Heart right ventricle (tissue), 16 donors: ENCODE measurements at regions not wholly inside any gene's neighbourhood (a gene's known extent, or its start where the extent isn't known, plus 50 kb on each side); places are given as distances from the start of the nearest gene placed in this dataset.

Experiments used
- ATAC-seq, 8 donors: fragments of 200-7000 bp; cut with Tn5 transposase; one replicate each; pipeline ENCODE4 v1.9.1; 2020; ENCODE audit warnings: mild to moderate bottlenecking in 8 of 8, moderate library complexity in 8 of 8, moderate number of reproducible peaks in 1 of 8
- DNase-seq, 2 donors: peaks; one replicate each; pipeline ENCODE4 v3.0.0-alpha.2; 2020
- H3K27ac ChIP-seq, 10 donors: fragments of 200-600 bp; sonication (generic) in 2 of 10; one replicate each; pipeline versions ENCODE4 v1.5.0 to v1.8.0; 2020 to 2022; ENCODE audit warnings: mild to moderate bottlenecking in 3 of 10
- H3K27me3 ChIP-seq, 7 donors: fragments of 200-600 bp; one replicate each; pipeline ENCODE4 v1.8.0; 2021 to 2022; ENCODE audit warnings: mild to moderate bottlenecking in 2 of 7
- H3K36me3 ChIP-seq, 9 donors: fragments of 200-600 bp; sonication (generic) in 1 of 9; one replicate each; pipeline versions ENCODE4 v1.5.0 to v1.8.0; 2020 to 2022; ENCODE audit warnings: mild to moderate bottlenecking in 2 of 9
- H3K4me1 ChIP-seq, 9 donors: fragments of 200-600 bp; sonication (generic) in 1 of 9; one replicate each; pipeline versions ENCODE4 v1.5.0 to v1.8.0; 2020 to 2022; ENCODE audit warnings: mild to moderate bottlenecking in 4 of 9
- H3K4me3 ChIP-seq, 10 donors: fragments of 200-600 bp; sonication (generic) in 2 of 10; one replicate each; pipeline versions ENCODE4 v1.5.0 to v1.8.0; 2020 to 2022; ENCODE audit warnings: mild to moderate bottlenecking in 7 of 10, moderate library complexity in 2 of 10
- H3K9me3 ChIP-seq, 11 donors: fragments of 200-600 bp in 10 of 11; sonication (generic) in 2 of 11; one replicate each; pipeline versions ENCODE4 v1.5.0 to v1.8.0; 2013 to 2022; ENCODE audit warnings: mild to moderate bottlenecking in 2 of 11, control low read depth in 1 of 11, moderate library complexity in 1 of 11
- WGBS, 2 donors: extraction: QIAGEN DNeasy Blood & Tissue Kit; methylation state at CpG; one replicate each; pipeline ENCODE4 v1.1.7; 2013; ENCODE audit warnings: inconsistent platforms in 1 of 2; 5-methylcytosine and 5-hydroxymethylcytosine counted together
- intact Hi-C, 10 donors: fragments of 100-400 bp; cut with DNase I; formaldehyde crosslinking; loops; one replicate each; pipeline versions ENCODE4 v1.11.1 to v1.14.2; 2022
- TF ChIP-seq, protein P1 (sequence below), 9 donors: fragments of 200-600 bp; sonication (generic) in 2 of 9; IDR thresholded peaks; one replicate each; pipeline versions ENCODE4 v1.5.0 to v1.8.0; 2021 to 2022; ENCODE audit warnings: antibody characterized with exemption in 9 of 9, mild to moderate bottlenecking in 5 of 9, moderate library complexity in 1 of 9
- donor health status: Arrhythmogenic right ventricular cardiomyopathy.
- donor health status: ischemic (EF 13 %, LVEDD 7.1; RV severe dilation, severe dysfunction).
- donor health status: healthy with polysubstance abuse.
- donor health status: DM: no; HTN: yes; CAD: no.
- donor health status: DM: no; HTN: no; CAD: no.
- donor health status: ischemic (EF 25% LVEDD 6.9; RV normal size, moderate dysfunction).
- donor health status: ischemic (EF 25% LVEDD 5.7; RV mildly dilated, moderate dysfunction).
- donor health status: healthy.
- donor health status: DM: yes; HTN: yes; CAD: no.
- donor health status: Ischemic cardiomyopathy.
- donor health status: ischemic (EF 35%, LVEDD 5.7; RV mildly dilated, moderate dysfunction).
- donor health status: nonischemic (EF 11% LVEDD 7.7; RV severe dilation, severe dysfunction).
- donor health status: DM: yes; HTN: yes; CAD: no.
- donor health status: PGD.
- donor health status: ischemic (EF 29% LVEDD 5.4; RV normal size, mild dysfunction).
- donor health status: nonischemic (EF 23%, LVEDD 6.1; RV moderate dilation, normal function).

DNA sequence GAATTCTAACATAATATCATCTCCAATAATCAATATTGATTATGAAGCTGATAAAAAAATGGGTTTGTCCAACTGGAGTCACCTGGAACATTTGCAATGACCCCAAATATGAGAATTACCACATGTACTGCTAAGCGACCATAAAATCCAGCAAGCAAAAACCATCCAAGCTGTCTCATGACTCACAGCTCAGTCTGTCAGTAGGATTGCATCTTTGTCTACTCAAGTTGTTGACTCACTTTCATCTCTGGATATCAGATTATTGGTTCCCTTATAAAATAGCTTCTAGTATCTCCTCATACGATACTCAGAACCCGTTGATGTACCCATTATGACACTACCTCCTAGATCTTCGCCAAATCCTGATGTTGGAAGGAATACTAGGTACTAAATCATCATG, 209.8 kb upstream of the ATP11B start:
- Histone ChIP-seq H3K4me3 (no peak overlapping the region), H3K4me1 (no peaks in the 10 kb centered on the region), H3K9me3 (peaks cover 0 to 9% (median 0%) of the 10 kb centered on the region in 11 donors), H3K27me3 (no peaks in the 10 kb centered on the region), H3K27ac (no peak overlapping the region), H3K36me3 (no peaks in the 10 kb centered on the region)
- 76 to 86% methylated on average over 4 of the region's 4 CpGs for WGBS, 2 donors
- intact Hi-C loops = no loop called here
- no peak for DNase-seq
- ATAC-seq = no peak
- TF ChIP-seq, protein P1, sequence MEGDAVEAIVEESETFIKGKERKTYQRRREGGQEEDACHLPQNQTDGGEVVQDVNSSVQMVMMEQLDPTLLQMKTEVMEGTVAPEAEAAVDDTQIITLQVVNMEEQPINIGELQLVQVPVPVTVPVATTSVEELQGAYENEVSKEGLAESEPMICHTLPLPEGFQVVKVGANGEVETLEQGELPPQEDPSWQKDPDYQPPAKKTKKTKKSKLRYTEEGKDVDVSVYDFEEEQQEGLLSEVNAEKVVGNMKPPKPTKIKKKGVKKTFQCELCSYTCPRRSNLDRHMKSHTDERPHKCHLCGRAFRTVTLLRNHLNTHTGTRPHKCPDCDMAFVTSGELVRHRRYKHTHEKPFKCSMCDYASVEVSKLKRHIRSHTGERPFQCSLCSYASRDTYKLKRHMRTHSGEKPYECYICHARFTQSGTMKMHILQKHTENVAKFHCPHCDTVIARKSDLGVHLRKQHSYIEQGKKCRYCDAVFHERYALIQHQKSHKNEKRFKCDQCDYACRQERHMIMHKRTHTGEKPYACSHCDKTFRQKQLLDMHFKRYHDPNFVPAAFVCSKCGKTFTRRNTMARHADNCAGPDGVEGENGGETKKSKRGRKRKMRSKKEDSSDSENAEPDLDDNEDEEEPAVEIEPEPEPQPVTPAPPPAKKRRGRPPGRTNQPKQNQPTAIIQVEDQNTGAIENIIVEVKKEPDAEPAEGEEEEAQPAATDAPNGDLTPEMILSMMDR (IDR thresholded peaks at IDR 0.05) = no peak

DNA sequence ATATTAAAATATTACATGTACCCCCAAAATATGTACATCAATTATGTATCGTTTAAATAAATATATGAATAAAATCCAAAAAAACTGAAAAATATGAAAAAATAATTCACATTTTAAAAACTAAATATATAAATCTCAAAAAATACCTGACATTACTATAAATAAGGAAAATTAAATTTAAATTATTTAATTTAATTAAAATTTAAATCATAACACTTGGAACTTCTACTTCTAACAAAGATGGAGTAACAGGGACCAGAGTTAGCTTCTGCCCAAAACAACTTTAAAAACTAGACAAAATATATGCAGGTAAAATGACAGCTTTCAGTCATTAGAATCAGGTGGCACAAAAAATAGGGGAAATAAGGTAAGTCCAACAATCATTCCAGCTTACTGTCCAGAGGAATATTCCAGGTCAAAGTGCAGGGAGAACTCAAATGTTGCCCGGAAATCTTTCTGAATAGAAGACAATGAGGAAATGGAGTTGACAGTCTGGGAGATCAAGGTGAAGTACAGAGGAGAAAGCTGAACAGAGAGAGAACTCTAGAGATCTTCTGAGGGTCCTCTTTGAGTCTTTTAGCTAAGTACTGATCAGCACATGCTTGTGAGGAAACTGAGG, 207.7 kb upstream of the ATP11B start:
- TF ChIP-seq, protein P1 (IDR thresholded peaks at IDR 0.05) = no peak

DNA sequence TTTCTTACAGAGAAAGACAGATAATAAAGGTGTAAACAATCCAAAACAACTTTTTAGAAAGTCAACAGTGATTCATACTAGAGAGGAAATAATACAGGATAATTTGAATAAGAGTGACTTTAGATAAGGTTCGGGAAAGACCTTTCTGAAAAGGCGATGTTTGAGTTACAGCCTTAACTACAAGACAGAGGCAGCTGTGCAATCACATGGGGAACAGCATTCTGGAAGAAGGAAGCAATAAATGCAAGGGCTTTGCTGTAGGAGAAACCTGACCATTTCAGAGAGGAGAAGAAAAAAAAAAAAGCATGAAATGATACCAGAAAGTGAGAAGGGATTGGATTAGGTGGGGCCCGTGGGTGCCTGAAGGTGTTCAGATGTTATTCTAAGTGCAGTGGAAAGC, 200.6 kb upstream of the ATP11B start:
- no peaks in the 10 kb centered on the region for H3K4me1 ChIP-seq
- H3K27ac ChIP-seq = no peak overlapping the region
- TF ChIP-seq, protein P1 (IDR thresholded peaks at IDR 0.05) = no peak
- H3K36me3 ChIP-seq = no peaks in the 10 kb centered on the region
- peaks cover 0 to 7% (median 0%) of the 10 kb centered on the region in 11 donors for H3K9me3 ChIP-seq
- no peak for ATAC-seq
- WGBS, 2 donors = 80 to 86% methylated on average over 3 of the region's 3 CpGs
- intact Hi-C loops = loop anchor here in 1 of 10 donors (5.0 kb wide), 1 partner anchor 1705 kb away; no protein-coding TSS in a partner anchor
- peaks cover 0 to 3% (median 0%) of the 10 kb centered on the region in 7 donors for H3K27me3 ChIP-seq
- DNase-seq = no peak
- H3K4me3 ChIP-seq = no peak overlapping the region

More for the DNA sequence above, 207.7 kb upstream of the ATP11B start:
- Histone ChIP-seq H3K4me3 (no peak overlapping the region), H3K4me1 (no peaks in the 10 kb centered on the region), H3K27ac (no peak overlapping the region), H3K27me3 (no peaks in the 10 kb centered on the region), H3K36me3 (no peaks in the 10 kb centered on the region), H3K9me3 (peaks cover 0 to 7% (median 0%) of the 10 kb centered on the region in 11 donors)
- ATAC-seq = no peak
- intact Hi-C loops = no loop called here
- no peak for DNase-seq
- WGBS, 2 donors = 74 to 78% methylated on average over 2 of the region's 2 CpGs

DNA sequence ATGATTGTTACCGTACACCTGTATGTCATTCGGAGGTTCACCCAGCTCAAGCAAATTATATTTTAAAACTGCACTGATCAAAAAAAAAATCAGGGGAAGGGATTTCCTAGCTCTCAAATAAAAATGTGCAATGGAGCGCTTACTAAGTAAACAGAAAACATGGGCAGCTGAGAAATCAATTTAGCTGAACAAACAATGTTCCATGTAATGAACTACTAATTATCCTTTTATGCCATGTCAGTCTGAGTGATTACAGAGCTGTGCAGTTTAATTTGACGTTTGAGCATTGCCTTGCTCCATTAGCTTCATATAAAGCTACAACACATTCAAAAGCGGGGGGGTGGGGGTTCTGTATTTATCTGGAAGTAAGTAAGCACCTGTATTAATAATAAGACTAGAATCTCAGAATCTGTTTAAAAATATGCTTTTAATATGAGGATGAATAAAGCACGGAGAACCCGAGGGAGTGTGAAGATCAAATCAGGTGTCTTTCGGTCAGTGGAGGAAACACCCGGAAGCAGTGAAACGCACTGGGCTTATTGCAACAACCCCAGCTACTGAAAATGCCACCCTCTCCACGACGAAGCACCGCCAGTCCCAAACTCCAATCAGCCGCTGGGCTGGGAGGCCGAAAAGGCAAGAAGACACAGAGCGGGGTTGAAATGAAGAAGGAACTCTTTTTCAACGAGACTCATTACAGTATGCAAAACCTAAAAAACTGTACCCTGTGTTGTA, 196.5 kb upstream of the ATP11B start:
- no peak overlapping the region for H3K27ac ChIP-seq
- DNase-seq (no peak), ATAC-seq (no peak)
- peaks cover 0 to 3% (median 0%) of the 10 kb centered on the region in 7 donors for H3K27me3 ChIP-seq
- intact Hi-C loops = no loop called here
- no peaks in the 10 kb centered on the region for H3K36me3 ChIP-seq
- WGBS, 2 donors = 87% methylated on average over 17 of the region's 17 CpGs
- no peaks in the 10 kb centered on the region for H3K9me3 ChIP-seq
- no peaks in the 10 kb centered on the region for H3K4me1 ChIP-seq
- no peak overlapping the region for H3K4me3 ChIP-seq
- TF ChIP-seq, protein P1 (IDR thresholded peaks at IDR 0.05) = no peak
